ENCODE measurements at regions not wholly inside any gene's neighbourhood (a gene's known extent, or its start where the extent isn't known, plus 50 kb on each side); places are given as distances from the start of the nearest gene placed in this dataset.
"Not testable (repeated sequence)": the region's sequence is repeated elsewhere in the genome, so short reads cannot be mapped to it uniquely, and the experiment has no call there.

GRCh38 chr3:16055606-16056211, 118.8 kb upstream of the GALNT15 start:
- no peak for DNase-seq

DNA sequence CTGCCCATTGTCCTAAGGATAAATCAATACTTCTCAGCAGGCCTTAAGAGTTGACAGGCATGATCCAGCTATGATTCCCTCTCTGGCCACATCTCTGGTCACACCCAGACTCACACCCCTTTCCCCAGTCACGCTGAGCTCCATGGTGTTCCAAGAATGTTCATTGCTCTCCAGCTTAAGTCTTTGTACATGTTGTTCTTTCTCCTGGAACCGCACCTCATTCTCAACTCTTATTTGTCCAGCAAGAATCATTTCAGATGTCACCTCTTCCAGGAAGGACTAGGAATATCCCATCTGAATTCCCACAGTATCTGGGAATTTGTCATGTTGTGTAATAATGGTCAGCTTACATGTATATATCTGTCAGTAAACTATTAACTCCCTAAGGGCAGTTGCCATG, 118.3 kb upstream of the GALNT15 start:
- no peak for DNase-seq

- DNase-seq = no peak
Measured at GRCh38 chr3:16058521-16058920, 116.0 kb upstream of the GALNT15 start.

DNA sequence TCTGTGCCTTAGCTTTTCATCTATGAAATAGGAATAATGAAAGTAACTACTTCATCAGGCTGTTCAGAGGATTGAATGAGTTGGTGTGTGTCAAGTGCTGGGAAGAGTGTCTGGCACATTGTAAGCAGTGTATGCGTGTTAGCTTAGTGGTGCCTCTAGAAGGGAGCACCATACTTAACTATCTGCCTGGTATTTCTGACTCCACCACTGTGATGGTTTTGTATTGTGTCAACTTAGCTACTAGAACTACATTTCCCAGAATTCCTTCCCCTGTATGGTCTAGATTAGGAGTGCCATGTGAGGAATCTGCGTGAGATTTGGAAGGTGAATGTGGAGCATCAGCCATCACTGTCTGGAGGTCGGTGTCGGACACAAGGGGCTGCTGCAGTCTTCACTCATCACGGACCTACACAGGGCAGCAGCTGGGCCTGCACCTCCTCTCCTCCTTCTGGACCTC, 115.4 kb upstream of the GALNT15 start:
- no peak for DNase-seq

GRCh38 chr3:16059711-16060357, 114.6 kb upstream of the GALNT15 start:
- no peak for DNase-seq

DNA sequence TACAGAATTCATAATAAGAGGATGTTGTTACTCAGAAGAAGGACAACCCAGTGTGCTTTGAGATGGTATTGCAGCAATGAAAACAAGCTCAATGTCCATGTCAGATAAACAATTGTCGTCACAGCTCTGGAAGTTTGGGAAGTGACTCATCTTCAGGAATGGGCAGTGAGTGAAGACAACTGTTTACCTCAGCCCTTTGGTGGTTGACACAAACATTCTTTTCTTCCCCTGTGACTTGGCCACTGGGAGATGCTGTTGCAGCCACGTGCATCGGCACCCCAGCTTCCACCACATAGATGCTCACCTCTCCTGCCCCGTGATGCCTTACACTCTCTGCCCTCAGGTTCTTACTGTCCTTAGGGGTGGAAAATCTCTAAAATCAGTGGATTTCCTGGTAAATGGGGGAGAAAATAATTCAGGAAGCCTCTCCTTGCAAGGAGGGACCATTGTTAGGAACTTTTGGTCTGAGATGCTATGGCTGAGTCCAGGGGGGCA, 114.1 kb upstream of the GALNT15 start:
- DNase-seq = peak; percentile 87

GRCh38 chr3:16060945-16061344, 113.5 kb upstream of the GALNT15 start:
- DNase-seq = peak; percentile 58

- DNase-seq = no peak
Measured at GRCh38 chr3:16061491-16061890, 113.0 kb upstream of the GALNT15 start.

- no peak for DNase-seq
Measured at GRCh38 chr3:16063603-16064002, 110.9 kb upstream of the GALNT15 start.

DNA sequence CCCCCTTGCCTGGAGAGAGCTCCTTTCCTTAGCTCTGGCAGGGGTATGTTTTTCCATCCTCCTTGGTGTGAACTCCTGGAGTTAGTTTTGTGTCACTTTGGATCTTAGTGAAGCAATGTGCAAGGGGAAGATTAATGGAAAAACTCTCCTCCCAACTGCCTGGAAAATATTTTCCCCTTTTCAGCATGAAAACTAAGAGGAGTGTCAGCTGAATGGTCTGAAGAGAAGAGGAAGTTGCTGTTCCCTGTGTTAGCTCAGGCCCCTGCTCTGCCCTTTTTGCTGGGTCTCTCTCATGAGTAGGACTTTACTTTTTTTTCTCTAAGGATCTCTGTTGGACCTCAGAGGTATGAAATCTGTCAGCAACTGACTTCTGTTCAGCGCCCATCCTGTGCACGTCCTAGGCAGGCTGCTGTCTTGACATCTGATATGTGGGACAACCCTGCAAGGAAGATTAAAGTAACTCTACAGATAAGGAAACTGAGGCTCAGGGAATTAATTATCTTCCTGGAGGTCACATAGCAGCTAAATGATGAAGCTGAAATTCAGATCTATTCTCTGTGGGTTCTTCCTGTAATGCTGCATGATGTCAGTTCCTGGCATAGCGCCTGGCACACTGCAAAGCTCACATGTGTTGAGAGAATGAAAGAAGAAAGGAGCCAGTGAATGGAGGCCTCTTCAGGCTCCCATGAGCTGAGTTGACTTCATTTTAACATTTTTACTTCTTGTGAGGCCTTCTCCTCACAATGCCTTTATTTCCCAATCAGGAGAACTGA, 109.7 kb upstream of the GALNT15 start:
- peak; percentile 61 for DNase-seq

DNA sequence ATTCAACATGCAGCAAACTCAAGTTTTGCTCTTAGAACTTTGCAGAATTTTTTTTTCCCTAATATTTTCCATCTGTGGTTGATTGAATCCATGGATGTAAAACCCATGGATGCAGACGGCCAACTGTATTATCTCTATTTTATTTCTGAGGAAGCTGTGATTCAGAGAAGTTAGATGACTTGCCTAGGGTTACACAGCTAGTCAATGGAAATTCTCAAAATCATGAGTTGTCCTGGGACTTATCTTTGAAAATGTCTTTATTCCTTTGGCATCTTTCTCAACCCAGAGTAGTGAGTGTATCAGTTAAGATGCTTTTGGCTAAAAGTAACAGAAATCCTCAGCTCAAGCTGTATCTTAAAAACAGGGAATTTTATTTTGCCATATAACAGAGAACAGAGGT, 107.9 kb upstream of the GALNT15 start:
- no peak for DNase-seq

DNA sequence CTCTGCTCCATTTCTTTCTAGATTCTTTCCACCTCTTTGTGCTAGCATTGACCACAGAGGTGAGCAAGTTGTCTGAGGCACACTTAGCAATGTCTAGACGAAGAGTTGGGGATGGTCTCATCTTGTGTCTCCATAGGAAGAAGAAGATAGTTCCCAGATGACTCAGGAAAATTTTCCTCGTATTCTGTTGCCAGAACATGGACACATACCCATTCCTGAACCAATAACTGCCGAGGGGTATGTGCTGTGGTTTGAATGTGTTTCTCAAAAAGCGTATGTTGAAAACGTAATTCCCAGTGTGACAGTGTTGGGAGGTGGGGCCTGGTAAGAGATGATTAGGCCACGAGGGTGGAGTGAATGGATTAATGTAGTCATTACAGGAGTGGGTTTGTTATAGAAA, 107.5 kb upstream of the GALNT15 start:
- no peak for DNase-seq

GRCh38 chr3:16067837-16068471, 106.5 kb upstream of the GALNT15 start:
- DNase-seq = peak; percentile 35

GRCh38 chr3:16069149-16069922, 105.1 kb upstream of the GALNT15 start:
- peak; percentile 51 for DNase-seq

DNA sequence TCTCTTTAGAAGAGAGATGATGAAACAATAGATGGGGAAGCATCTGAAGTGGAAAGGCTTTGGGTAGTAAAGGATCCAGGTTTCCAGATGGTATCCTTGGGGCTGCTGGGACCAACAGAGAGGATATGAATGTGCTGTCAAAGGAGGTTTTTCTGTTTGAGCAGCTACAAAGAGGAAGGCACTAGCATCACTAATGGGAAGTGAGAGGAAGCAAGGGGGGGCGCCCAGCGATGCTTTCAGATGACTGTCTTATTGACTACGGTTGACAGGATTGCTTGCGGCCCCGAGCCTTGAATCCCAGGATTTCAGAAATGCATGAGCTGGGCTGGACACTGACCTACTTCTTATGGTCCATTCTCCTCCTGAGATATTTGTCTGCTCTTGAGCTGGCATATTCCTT, 103.8 kb upstream of the GALNT15 start:
- DNase-seq = no peak

DNA sequence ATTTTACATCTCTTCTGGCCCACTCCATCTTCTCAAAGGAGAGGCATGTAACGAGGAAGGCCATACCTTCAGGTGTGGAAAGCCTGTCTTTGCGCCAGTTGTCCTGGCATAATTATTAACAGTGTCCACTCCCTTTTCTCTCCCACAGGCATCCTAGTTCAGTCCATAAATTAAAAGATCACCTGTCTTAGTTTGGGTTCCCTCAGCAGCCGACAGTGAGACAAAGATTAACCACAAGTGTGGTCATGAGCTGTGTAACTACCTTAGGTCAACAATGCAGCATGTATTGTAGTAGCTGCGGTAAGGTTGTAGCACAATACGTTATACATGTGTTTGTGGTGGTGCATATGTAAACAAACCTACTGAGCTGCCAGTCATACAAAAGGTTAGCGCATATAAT, 103.3 kb upstream of the GALNT15 start:
- DNase-seq = no peak

GRCh38 chr3:16072420-16073110, 101.9 kb upstream of the GALNT15 start:
- DNase-seq = no peak

GRCh38 chr3:16073203-16073602, 101.3 kb upstream of the GALNT15 start:
- no peak for DNase-seq

GRCh38 chr3:16073990-16074671, 100.3 kb upstream of the GALNT15 start:
- DNase-seq = not testable (repeated sequence)

DNA sequence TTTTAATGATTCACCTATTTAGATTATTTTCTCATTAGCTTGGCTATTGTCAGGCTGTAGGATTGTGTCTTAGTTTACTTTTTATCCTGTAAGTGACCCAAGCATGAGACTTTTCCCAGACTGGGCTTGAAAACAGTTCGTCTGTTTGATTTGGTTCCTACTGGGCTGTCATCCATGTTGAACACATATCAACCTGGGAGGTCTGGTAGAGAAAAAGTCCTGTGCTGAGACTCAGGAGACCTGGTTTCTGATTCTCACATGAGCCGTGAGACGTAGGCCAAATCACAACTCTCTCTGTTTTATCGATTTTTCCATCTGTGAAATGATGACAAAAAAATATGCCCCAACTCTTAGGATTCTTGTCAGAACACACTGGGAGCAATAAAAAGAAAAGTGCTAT, 98.8 kb upstream of the GALNT15 start:
- no peak for DNase-seq

- DNase-seq = no peak
Measured at GRCh38 chr3:16076564-16076963, 97.9 kb upstream of the GALNT15 start.
